ENCODE measurements at regions not wholly inside any gene's neighbourhood (a gene's known extent, or its start where the extent isn't known, plus 50 kb on each side); places are given as distances from the start of the nearest gene placed in this dataset.

DNA sequence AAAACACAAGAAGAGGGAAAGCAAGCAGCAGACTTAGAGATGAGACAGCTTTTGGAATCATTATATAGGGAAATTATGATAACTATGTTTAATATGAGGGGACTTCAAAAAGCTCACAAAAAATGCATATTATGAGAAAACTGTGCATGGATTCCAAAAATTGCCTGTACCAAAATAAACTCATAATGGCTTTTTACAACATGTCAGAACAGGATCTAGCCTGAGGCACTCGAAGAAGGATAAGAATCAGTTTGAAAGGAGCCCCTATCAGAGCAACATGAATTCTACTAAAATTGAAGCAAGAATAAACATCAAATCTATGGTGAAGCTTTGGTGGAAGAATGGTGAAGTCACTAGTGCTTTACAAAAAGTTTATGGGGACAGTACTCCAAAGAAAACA lies 187.4 kb downstream of the RDH14 start:
- H3K27ac ChIP-seq = no peak overlapping the region
- TF ChIP-seq, protein P1, sequence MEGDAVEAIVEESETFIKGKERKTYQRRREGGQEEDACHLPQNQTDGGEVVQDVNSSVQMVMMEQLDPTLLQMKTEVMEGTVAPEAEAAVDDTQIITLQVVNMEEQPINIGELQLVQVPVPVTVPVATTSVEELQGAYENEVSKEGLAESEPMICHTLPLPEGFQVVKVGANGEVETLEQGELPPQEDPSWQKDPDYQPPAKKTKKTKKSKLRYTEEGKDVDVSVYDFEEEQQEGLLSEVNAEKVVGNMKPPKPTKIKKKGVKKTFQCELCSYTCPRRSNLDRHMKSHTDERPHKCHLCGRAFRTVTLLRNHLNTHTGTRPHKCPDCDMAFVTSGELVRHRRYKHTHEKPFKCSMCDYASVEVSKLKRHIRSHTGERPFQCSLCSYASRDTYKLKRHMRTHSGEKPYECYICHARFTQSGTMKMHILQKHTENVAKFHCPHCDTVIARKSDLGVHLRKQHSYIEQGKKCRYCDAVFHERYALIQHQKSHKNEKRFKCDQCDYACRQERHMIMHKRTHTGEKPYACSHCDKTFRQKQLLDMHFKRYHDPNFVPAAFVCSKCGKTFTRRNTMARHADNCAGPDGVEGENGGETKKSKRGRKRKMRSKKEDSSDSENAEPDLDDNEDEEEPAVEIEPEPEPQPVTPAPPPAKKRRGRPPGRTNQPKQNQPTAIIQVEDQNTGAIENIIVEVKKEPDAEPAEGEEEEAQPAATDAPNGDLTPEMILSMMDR (IDR thresholded peaks at IDR 0.05) = no peak
- TF ChIP-seq ZFX (IDR thresholded peaks at IDR 0.05; ENCODE audit: borderline replicate concordance) = no peak

- no peak overlapping the region for H3K27ac ChIP-seq
- TF ChIP-seq, protein P1 (IDR thresholded peaks at IDR 0.05) = no peak
- no peak for TF ChIP-seq ZFX (IDR thresholded peaks at IDR 0.05; ENCODE audit: borderline replicate concordance)
These were observed 187.8 kb downstream of the RDH14 start for GRCh38 chr2:18372641-18373040.

DNA sequence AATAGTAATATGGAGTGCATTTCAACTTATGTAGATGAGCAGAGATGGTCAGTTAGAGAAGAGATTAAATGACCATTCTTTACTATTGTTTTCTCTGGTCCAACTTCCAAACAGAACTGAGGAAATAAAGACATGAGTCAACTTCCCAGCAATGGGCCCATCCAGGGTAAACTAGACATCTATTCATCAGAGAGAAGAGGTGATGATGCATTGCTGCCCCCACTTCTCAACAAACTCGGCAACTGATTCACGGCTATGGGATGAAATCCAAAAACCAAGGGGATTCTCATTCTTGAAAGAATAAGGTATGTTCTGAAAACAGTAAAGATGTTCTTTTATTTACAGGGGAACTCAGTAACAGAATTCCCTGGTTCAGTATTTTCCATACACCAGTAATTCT lies 190.7 kb downstream of the RDH14 start:
- TF ChIP-seq ZFX (IDR thresholded peaks at IDR 0.05; ENCODE audit: borderline replicate concordance) = no peak
- no peak overlapping the region for H3K27ac ChIP-seq

- no peak overlapping the region for H3K27ac ChIP-seq
- TF ChIP-seq, protein P1 (IDR thresholded peaks at IDR 0.05) = no peak
- TF ChIP-seq ZFX (IDR thresholded peaks at IDR 0.05; ENCODE audit: borderline replicate concordance) = no peak
These were observed 192.4 kb downstream of the RDH14 start for GRCh38 chr2:18368008-18368407.

DNA sequence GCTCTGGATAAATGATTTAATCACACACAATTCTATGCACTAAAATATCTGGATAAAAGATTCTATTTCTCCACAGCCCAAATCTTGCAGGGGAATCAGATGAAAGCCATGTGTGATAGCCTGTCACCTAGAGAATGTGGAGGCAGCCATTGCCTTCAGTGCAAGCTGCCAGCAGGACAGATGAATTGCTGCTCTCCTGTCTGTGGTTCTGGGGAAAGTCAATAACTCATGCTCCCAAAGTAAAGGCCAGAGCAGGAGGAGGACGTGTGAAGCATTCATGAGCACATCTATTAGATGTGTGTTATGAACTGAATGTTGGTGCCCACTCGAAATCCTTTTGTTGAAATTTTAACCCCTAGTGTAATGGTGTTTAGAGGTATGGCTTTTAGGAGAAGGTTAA lies 195.1 kb downstream of the RDH14 start:
- no peak overlapping the region for H3K27ac ChIP-seq
- TF ChIP-seq, protein P1 (IDR thresholded peaks at IDR 0.05) = no peak
- no peak for TF ChIP-seq ZFX (IDR thresholded peaks at IDR 0.05; ENCODE audit: borderline replicate concordance)

- TF ChIP-seq, protein P1 (IDR thresholded peaks at IDR 0.05) = no peak
- no peak for TF ChIP-seq ZFX (IDR thresholded peaks at IDR 0.05; ENCODE audit: borderline replicate concordance)
- H3K27ac ChIP-seq = no peak overlapping the region
These were observed 197.1 kb downstream of the RDH14 start for GRCh38 chr2:18363348-18363747.

DNA sequence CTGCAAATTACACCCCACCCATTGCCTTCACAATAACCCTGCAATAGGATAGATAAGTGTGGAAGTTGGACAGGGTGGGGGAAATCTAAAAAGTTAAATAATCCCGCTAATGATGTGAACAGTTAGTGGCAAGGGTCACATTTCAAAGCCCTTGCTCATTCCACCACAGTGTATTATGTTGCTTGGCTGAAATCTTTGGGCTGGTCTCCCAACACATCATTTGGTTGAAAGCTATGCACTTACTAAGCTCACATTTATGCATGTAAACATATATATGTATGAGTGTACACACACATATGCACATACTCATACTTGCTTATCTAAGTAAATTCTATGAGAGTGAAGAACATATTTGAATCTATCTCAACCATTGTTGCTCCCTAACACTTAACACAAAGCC lies 197.8 kb downstream of the RDH14 start:
- TF ChIP-seq, protein P1 (IDR thresholded peaks at IDR 0.05) = no peak
- no peak for TF ChIP-seq ZFX (IDR thresholded peaks at IDR 0.05; ENCODE audit: borderline replicate concordance)
- H3K27ac ChIP-seq = no peak overlapping the region

- TF ChIP-seq ZFX (IDR thresholded peaks at IDR 0.05; ENCODE audit: borderline replicate concordance) = no peak
- TF ChIP-seq, protein P1 (IDR thresholded peaks at IDR 0.05) = no peak
- no peak overlapping the region for H3K27ac ChIP-seq
These were observed 202.9 kb downstream of the RDH14 start for GRCh38 chr2:18357537-18357936.
